ENCODE measurements at regions not wholly inside any gene's neighbourhood (a gene's known extent, or its start where the extent isn't known, plus 50 kb on each side); places are given as distances from the start of the nearest gene placed in this dataset.

GRCh38 chr15:66649235-66649984, 52.6 kb upstream of the SMAD6 start:
- Histone ChIP-seq H3K4me3 (replicated peaks in 1 of 2; ENCODE audit: low read depth in 1 of 2, low read length in 2 of 2) (no peak overlapping the region), H3K36me3 (ENCODE audit: control insufficient read depth in 1 of 2, insufficient read depth in 2 of 2, low read length in 2 of 2) (no peaks in the 10 kb centered on the region), H3K27ac (ENCODE audit: low read depth, low read length) (no peak overlapping the region), H3K4me1 (ENCODE audit: control insufficient read depth in 1 of 2, insufficient read depth in 2 of 2, low read length in 2 of 2) (peaks cover 3 to 8% of the 10 kb centered on the region in 2 experiments; a peak in 3 of 4 replicates), H3K9me3 (ENCODE audit: control insufficient read depth in 1 of 2, insufficient read depth in 1 of 2, low read depth in 1 of 2, low read length in 2 of 2) (no peaks in the 10 kb centered on the region), H2AFZ (ENCODE audit: low read depth, low read length, poor library complexity, severe bottlenecking) (no peak overlapping the region), H4K20me1 (ENCODE audit: insufficient read depth) (no peaks in the 10 kb centered on the region), H3K79me2 (ENCODE audit: insufficient read depth, low read length) (no peaks in the 10 kb centered on the region), H3K4me2 (ENCODE audit: low read length) (no peak overlapping the region), H3K9me2 (ENCODE audit: insufficient read depth) (no peaks in the 10 kb centered on the region), H3K9ac (ENCODE audit: low read length) (no peak overlapping the region), H3K27me3 (ENCODE audit: insufficient read depth, low read length) (no peaks in the 10 kb centered on the region)
- no peak for DNase-seq (ENCODE audit: low read depth, low spot score)
- CTCF ChIA-PET: no interaction called here
- intact Hi-C loops (cut with micrococcal nuclease): no loop called here
- RAD21 ChIA-PET (ENCODE audit: low non-redundant PET in 1 of 2, low total read pairs in 2 of 2, uncharacterized antibody in 2 of 2, unreplicated experiment in 2 of 2): no interaction called here
- no TSS peak for BruUV-seq (replicated peaks)
- POLR2A ChIA-PET: no interaction called here
- TF ChIP-seq SP1 (IDR thresholded peaks at IDR 0.05; ENCODE audit: low read depth) (no peak), REST (IDR thresholded peaks at IDR 0.05; ENCODE audit: low read depth) (no peak), EZH2 (IDR thresholded peaks at IDR 0.05) (no peak), ZFX (IDR thresholded peaks at IDR 0.05) (no peak), YY1 (IDR thresholded peaks at IDR 0.05; ENCODE audit: extremely low read depth, insufficient replicate concordance, low read depth, low read length) (no peak), POLR2AphosphoS5 (IDR thresholded peaks at IDR 0.05; ENCODE audit: low read depth, low read length) (no peak)
- no peak for ATAC-seq
